ENCODE measurements at regions not wholly inside any gene's neighbourhood (a gene's known extent, or its start where the extent isn't known, plus 50 kb on each side); places are given as distances from the start of the nearest gene placed in this dataset.
"Not testable (repeated sequence)": the region's sequence is repeated elsewhere in the genome, so short reads cannot be mapped to it uniquely, and the experiment has no call there.

GRCh38 chr17:22052715-22053114, 360.4 kb downstream of the KCNJ18 start:
- TF ChIP-seq KDM4B (CRISPR knock-in tag; IDR thresholded peaks at IDR 0.05); CTCF (CRISPR knock-in tag; IDR thresholded peaks at IDR 0.05); POLR2A (IDR thresholded peaks at IDR 0.05; ENCODE audit: insufficient read depth in 1 of 2, low read depth in 2 of 2, low read length in 2 of 2); NFYB (CRISPR knock-in tag; IDR thresholded peaks at IDR 0.05); U2AF1 (optimal IDR thresholded peaks at IDR 0.05; ENCODE audit: low read depth, low read length); FOSL2 (CRISPR knock-in tag; IDR thresholded peaks at IDR 0.05); ZSCAN5A (CRISPR knock-in tag; IDR thresholded peaks at IDR 0.05; ENCODE audit: borderline replicate concordance); ZFAT (CRISPR knock-in tag; conservative IDR thresholded peaks at IDR 0.05); STAT6 (CRISPR knock-in tag; IDR thresholded peaks at IDR 0.05; ENCODE audit: borderline replicate concordance); KDM1A (CRISPR knock-in tag; IDR thresholded peaks at IDR 0.05); ZNF468 (CRISPR knock-in tag; IDR thresholded peaks at IDR 0.05); TCF12 (IDR thresholded peaks at IDR 0.05); TCF12 (CRISPR knock-in tag; IDR thresholded peaks at IDR 0.05); SMC3 (IDR thresholded peaks at IDR 0.05; ENCODE audit: low read length): not testable (repeated sequence)
